ENCODE measurements at regions not wholly inside any gene's neighbourhood (a gene's known extent, or its start where the extent isn't known, plus 50 kb on each side); places are given as distances from the start of the nearest gene placed in this dataset.
"Not testable (repeated sequence)": the region's sequence is repeated elsewhere in the genome, so short reads cannot be mapped to it uniquely, and the experiment has no call there.

DNA sequence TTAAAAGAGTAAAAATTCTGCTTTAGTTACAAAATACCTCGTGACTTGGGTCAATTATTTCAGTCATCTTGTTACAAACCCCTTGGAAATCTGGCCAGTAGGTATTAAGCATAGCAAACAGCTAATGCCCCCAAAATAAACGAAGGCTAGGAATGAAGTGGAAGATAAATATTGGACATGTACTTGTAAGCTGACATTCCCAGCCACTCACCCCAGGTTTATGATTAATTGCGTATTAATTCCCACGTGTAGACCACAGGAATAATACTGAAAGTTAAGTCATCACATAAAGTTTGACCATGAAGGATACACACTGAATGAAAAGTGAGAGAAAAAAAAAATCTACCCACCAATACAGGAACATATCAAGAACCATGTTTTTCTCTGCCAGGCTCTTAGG lies 936.5 kb upstream of the ADGRB3 start:
- no peak overlapping the region for H3K27ac ChIP-seq
- no peaks in the 10 kb centered on the region for H3K4me1 ChIP-seq
- no peaks in the 10 kb centered on the region for H3K9me3 ChIP-seq
- no peaks in the 10 kb centered on the region for H3K27me3 ChIP-seq
- in situ Hi-C loops (cut with MboI; ENCODE audit: low pct_ligation_motif_present in 1 of 4, low pct_unique_long_range_greater_than_20kb in 1 of 4, low sequenced_read_pairs in 3 of 4), result no loop called here
- H3K36me3 ChIP-seq, result no peaks in the 10 kb centered on the region
- no peak for DNase-seq
- intact Hi-C loops (cut with DNase I; ENCODE audit: low total_unique reads), result no loop called here
- WGBS, 2 donors (ENCODE audit: low coverage in 1 of 2), result 50 to 64% methylated on average over 4 of the region's 4 CpGs
- TF ChIP-seq POLR2A (IDR thresholded peaks at IDR 0.05) (no peak), EP300 (IDR thresholded peaks at IDR 0.05; ENCODE audit: low read depth) (no peak), POLR2AphosphoS5 (IDR thresholded peaks at IDR 0.05) (no peak)
- TF ChIP-seq, protein P1, sequence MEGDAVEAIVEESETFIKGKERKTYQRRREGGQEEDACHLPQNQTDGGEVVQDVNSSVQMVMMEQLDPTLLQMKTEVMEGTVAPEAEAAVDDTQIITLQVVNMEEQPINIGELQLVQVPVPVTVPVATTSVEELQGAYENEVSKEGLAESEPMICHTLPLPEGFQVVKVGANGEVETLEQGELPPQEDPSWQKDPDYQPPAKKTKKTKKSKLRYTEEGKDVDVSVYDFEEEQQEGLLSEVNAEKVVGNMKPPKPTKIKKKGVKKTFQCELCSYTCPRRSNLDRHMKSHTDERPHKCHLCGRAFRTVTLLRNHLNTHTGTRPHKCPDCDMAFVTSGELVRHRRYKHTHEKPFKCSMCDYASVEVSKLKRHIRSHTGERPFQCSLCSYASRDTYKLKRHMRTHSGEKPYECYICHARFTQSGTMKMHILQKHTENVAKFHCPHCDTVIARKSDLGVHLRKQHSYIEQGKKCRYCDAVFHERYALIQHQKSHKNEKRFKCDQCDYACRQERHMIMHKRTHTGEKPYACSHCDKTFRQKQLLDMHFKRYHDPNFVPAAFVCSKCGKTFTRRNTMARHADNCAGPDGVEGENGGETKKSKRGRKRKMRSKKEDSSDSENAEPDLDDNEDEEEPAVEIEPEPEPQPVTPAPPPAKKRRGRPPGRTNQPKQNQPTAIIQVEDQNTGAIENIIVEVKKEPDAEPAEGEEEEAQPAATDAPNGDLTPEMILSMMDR (IDR thresholded peaks at IDR 0.05), result no peak
- no peak overlapping the region for H3K4me3 ChIP-seq

DNA sequence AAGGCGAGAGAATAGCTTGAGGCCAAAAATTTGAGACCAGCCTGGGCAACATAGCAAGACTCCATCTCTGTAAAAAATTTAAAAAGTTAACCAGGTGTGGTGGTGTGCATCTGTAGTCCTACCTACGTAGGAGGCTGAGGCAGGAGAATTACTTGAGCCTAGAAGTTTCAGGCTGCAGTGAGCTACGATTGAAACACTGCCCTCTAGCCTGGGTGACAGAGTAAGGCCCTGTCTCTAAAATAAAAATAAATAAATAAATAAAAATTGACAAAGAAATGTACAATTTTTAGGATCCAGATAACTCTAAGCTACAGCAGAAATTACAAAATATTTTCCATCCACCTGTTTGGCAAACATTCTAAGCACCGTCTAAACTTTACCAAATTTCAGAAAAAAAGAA lies 941.0 kb upstream of the ADGRB3 start:
- H3K27ac ChIP-seq, result no peak overlapping the region
- no peaks in the 10 kb centered on the region for H3K4me1 ChIP-seq
- no peaks in the 10 kb centered on the region for H3K9me3 ChIP-seq
- H3K4me3 ChIP-seq, result no peak overlapping the region
- TF ChIP-seq POLR2AphosphoS5 (IDR thresholded peaks at IDR 0.05), result no peak
- TF ChIP-seq, protein P1 (IDR thresholded peaks at IDR 0.05), result no peak
- TF ChIP-seq POLR2A (IDR thresholded peaks at IDR 0.05), result no peak
- no peak for TF ChIP-seq EP300 (IDR thresholded peaks at IDR 0.05; ENCODE audit: low read depth)
- in situ Hi-C loops (cut with MboI; ENCODE audit: low pct_ligation_motif_present in 1 of 4, low pct_unique_long_range_greater_than_20kb in 1 of 4, low sequenced_read_pairs in 3 of 4) (no loop called here), intact Hi-C loops (cut with DNase I; ENCODE audit: low total_unique reads) (no loop called here)
- WGBS, 2 donors (ENCODE audit: low coverage in 1 of 2), result 68 to 80% methylated on average over 4 of the region's 4 CpGs
- H3K27me3 ChIP-seq, result no peaks in the 10 kb centered on the region
- DNase-seq, result no peak
- no peaks in the 10 kb centered on the region for H3K36me3 ChIP-seq

DNA sequence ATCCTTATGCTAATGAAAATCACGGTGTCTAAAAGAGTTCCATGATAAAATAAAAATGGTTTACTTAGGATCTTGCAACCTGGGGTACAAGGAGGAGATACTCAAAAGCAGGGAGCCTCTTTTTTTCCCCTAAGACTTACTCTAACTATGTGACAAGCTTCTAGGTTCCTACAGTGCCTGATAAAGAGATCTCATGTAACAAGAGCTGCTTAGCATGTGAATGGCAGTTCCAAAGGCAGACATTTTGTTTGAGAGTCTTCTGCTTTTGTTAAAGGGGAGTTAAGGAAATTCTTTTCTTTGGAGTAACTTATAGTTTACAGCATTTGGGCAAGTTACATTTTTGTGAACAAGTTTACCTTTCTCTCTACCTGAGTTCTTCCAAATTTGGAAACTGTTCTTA lies 945.8 kb upstream of the ADGRB3 start:
- in situ Hi-C loops (cut with MboI; ENCODE audit: low pct_ligation_motif_present in 1 of 4, low pct_unique_long_range_greater_than_20kb in 1 of 4, low sequenced_read_pairs in 3 of 4), result no loop called here
- no peak overlapping the region for H3K4me3 ChIP-seq
- peaks cover 0 to 5% of the 10 kb centered on the region in 2 donors for H3K9me3 ChIP-seq
- H3K27ac ChIP-seq, result no peak overlapping the region
- no peak for DNase-seq
- intact Hi-C loops (cut with DNase I; ENCODE audit: low total_unique reads), result no loop called here
- no peaks in the 10 kb centered on the region for H3K27me3 ChIP-seq
- TF ChIP-seq, protein P1 (IDR thresholded peaks at IDR 0.05), result no peak
- TF ChIP-seq POLR2A (IDR thresholded peaks at IDR 0.05) (no peak), EP300 (IDR thresholded peaks at IDR 0.05; ENCODE audit: low read depth) (no peak), POLR2AphosphoS5 (IDR thresholded peaks at IDR 0.05) (no peak)
- no peaks in the 10 kb centered on the region for H3K36me3 ChIP-seq
- H3K4me1 ChIP-seq, result no peaks in the 10 kb centered on the region
- 73 to 83% methylated on average over 1 of the region's 1 CpG for WGBS, 2 donors (ENCODE audit: low coverage in 1 of 2)

DNA sequence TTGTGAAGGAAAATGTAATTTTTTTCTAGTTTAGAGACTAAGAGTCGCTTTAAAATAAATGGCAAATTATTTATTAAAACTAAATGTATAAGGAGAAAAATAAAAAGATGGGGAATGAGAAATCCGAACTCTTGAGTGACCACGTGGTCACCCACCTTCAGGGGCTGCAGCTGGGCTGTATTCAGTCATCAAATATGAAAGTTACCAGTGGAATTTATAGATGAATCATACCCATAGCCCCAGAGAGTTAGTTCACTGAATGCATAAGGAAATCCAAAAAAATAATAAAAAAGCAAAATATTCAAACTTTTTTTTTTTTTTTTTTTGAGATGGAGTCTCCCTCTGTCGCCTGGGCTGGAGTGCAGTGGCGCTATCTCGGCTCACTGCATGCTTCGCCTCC lies 947.7 kb upstream of the ADGRB3 start:
- Histone ChIP-seq H3K9me3 (peaks cover 0 to 5% of the 10 kb centered on the region in 2 donors), H3K4me3 (no peak overlapping the region), H3K4me1 (no peaks in the 10 kb centered on the region), H3K27me3 (no peaks in the 10 kb centered on the region), H3K27ac (no peak overlapping the region), H3K36me3 (no peaks in the 10 kb centered on the region)
- intact Hi-C loops (cut with DNase I; ENCODE audit: low total_unique reads) (no loop called here), in situ Hi-C loops (cut with MboI; ENCODE audit: low pct_ligation_motif_present in 1 of 4, low pct_unique_long_range_greater_than_20kb in 1 of 4, low sequenced_read_pairs in 3 of 4) (no loop called here)
- DNase-seq, result no peak
- WGBS, 2 donors (ENCODE audit: low coverage in 1 of 2), result 66 to 70% methylated on average over 7 of the region's 7 CpGs
- no peak for TF ChIP-seq POLR2AphosphoS5 (IDR thresholded peaks at IDR 0.05)
- no peak for TF ChIP-seq EP300 (IDR thresholded peaks at IDR 0.05; ENCODE audit: low read depth)
- no peak for TF ChIP-seq POLR2A (IDR thresholded peaks at IDR 0.05)
- TF ChIP-seq, protein P1 (IDR thresholded peaks at IDR 0.05), result no peak

DNA sequence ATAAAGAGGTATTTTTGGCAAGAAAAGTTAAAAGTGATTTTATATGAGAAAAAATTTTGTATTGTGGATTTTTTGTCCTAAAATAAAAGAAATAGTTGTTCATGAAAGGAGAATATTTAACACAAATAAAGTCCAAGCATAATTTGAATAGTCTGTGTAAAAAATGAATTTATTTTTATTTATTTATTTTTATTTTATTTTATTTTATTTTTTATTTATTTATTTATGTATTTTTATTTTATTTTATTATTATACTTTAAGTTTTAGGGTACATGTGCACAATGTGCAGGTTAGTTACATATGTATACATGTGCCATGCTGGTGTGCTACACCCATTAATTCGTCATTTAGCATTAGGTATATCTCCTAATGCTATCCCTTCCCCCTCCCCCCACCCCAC lies 948.9 kb upstream of the ADGRB3 start:
- H3K4me1 ChIP-seq; H3K4me3 ChIP-seq; in situ Hi-C loops (cut with MboI; ENCODE audit: low pct_ligation_motif_present in 1 of 4, low pct_unique_long_range_greater_than_20kb in 1 of 4, low sequenced_read_pairs in 3 of 4); H3K27me3 ChIP-seq; H3K9me3 ChIP-seq; H3K36me3 ChIP-seq; intact Hi-C loops (cut with DNase I; ENCODE audit: low total_unique reads); DNase-seq; H3K27ac ChIP-seq: not testable (repeated sequence)
- WGBS, 2 donors (ENCODE audit: low coverage in 1 of 2), result 75% methylated on average over 1 of the region's 1 CpG; no CpG with 5 or more reads in 1 of the 2 donors
